Mesodermal cell (in vitro differentiated cells): ENCODE measurements at regions not wholly inside any gene's neighbourhood (a gene's known extent, or its start where the extent isn't known, plus 50 kb on each side); places are given as distances from the start of the nearest gene placed in this dataset.

Source experiments
- H3K27ac ChIP-seq: 2 replicates; pipeline ENCODE4 v1.7.0; 2013; ENCODE audit warnings: mild to moderate bottlenecking, low read depth, low read length, moderate library complexity; ENCODE audit not compliant: severe bottlenecking
- H3K36me3 ChIP-seq: 2 replicates; pipeline ENCODE4 v1.7.1; 2013; ENCODE audit warnings: mild to moderate bottlenecking, low read length, moderate library complexity; ENCODE audit not compliant: control insufficient read depth, insufficient read depth
- H3K4me1 ChIP-seq: one replicate; pipeline ENCODE4 v1.7.1; 2013; ENCODE audit warnings: mild to moderate bottlenecking, low read length; ENCODE audit not compliant: insufficient read depth, control insufficient read depth, poor library complexity, severe bottlenecking
- H3K4me3 ChIP-seq: 2 replicates; pipeline ENCODE4 v1.7.0; 2013; ENCODE audit warnings: low read length, control low read depth, mild to moderate bottlenecking; ENCODE audit not compliant: insufficient read depth, poor library complexity, severe bottlenecking; ENCODE audit errors: extremely low read depth
- H3K9me3 ChIP-seq: 2 replicates; pipeline ENCODE4 v1.7.1; 2013; ENCODE audit warnings: mild to moderate bottlenecking, low read length, moderate library complexity; ENCODE audit not compliant: control insufficient read depth
- WGBS, 2 experiments: methylation state at CpG; one replicate each; pipeline ENCODE4 v1.1.5; 2013; ENCODE audit warnings: missing lambda C conversion rate in 2 of 2; ENCODE audit not compliant: insufficient coverage in 2 of 2; 5-methylcytosine and 5-hydroxymethylcytosine counted together

GRCh38 chr6:105803442-105803841 lies 282.7 kb upstream of the PRDM1 start:
- Histone ChIP-seq H3K4me1 (no peaks in the 10 kb centered on the region), H3K4me3 (no peak overlapping the region), H3K9me3 (peaks cover 9% of the 10 kb centered on the region), H3K36me3 (no peaks in the 10 kb centered on the region), H3K27ac (no peak overlapping the region)
- 100% methylated on average over 1 of the region's 2 CpGs; no CpG with 5 or more reads in 1 of the 2 experiments for WGBS, 2 experiments

- H3K4me1 ChIP-seq, result no peaks in the 10 kb centered on the region
- no peak overlapping the region for H3K4me3 ChIP-seq
- WGBS, 2 experiments, result 93 to 100% methylated on average over 2 of the region's 3 CpGs
- H3K9me3 ChIP-seq, result peaks cover 9% of the 10 kb centered on the region
- no peak overlapping the region for H3K27ac ChIP-seq
- no peaks in the 10 kb centered on the region for H3K36me3 ChIP-seq
These were observed 283.4 kb upstream of the PRDM1 start for GRCh38 chr6:105802703-105803102.

GRCh38 chr6:105800871-105801270 lies 285.3 kb upstream of the PRDM1 start:
- Histone ChIP-seq H3K27ac (no peak overlapping the region), H3K9me3 (peaks cover 9% of the 10 kb centered on the region), H3K4me1 (peaks cover 5% of the 10 kb centered on the region), H3K36me3 (no peaks in the 10 kb centered on the region), H3K4me3 (no peak overlapping the region)
- WGBS, 2 experiments, result no CpG with 5 or more reads among the region's 2 CpGs

GRCh38 chr6:105800398-105800797 lies 285.7 kb upstream of the PRDM1 start:
- WGBS, 2 experiments, result no CpG with 5 or more reads among the region's 2 CpGs
- Histone ChIP-seq H3K4me1 (peaks cover 10% of the 10 kb centered on the region), H3K9me3 (peaks cover 6% of the 10 kb centered on the region), H3K4me3 (no peak overlapping the region), H3K27ac (no peak overlapping the region), H3K36me3 (no peaks in the 10 kb centered on the region)

GRCh38 chr6:105799056-105799455 lies 287.1 kb upstream of the PRDM1 start:
- H3K4me1 ChIP-seq, result peaks cover 18% of the 10 kb centered on the region
- H3K4me3 ChIP-seq, result no peak overlapping the region
- 88 to 100% methylated on average over 1 to 2 of the region's 2 CpGs for WGBS, 2 experiments
- no peaks in the 10 kb centered on the region for H3K9me3 ChIP-seq
- no peaks in the 10 kb centered on the region for H3K36me3 ChIP-seq
- no peak overlapping the region for H3K27ac ChIP-seq

GRCh38 chr6:105797983-105798453 lies 288.1 kb upstream of the PRDM1 start:
- H3K27ac ChIP-seq, result no peak overlapping the region
- no peaks in the 10 kb centered on the region for H3K9me3 ChIP-seq
- no peaks in the 10 kb centered on the region for H3K36me3 ChIP-seq
- WGBS, 2 experiments, result 95 to 100% methylated on average over 1 to 3 of the region's 4 CpGs
- no peak overlapping the region for H3K4me3 ChIP-seq
- peaks cover 21% of the 10 kb centered on the region for H3K4me1 ChIP-seq

GRCh38 chr6:105797286-105797979 lies 288.7 kb upstream of the PRDM1 start:
- Histone ChIP-seq H3K9me3 (no peaks in the 10 kb centered on the region), H3K36me3 (no peaks in the 10 kb centered on the region), H3K4me1 (peaks cover 24% of the 10 kb centered on the region), H3K4me3 (no peak overlapping the region), H3K27ac (no peak overlapping the region)
- WGBS, 2 experiments, result 95 to 100% methylated on average over 3 of the region's 4 CpGs

- Histone ChIP-seq H3K36me3 (no peaks in the 10 kb centered on the region), H3K9me3 (no peaks in the 10 kb centered on the region), H3K4me3 (no peak overlapping the region), H3K27ac (peak overlapping the region; percentile 43), H3K4me1 (peaks cover 24% of the 10 kb centered on the region)
- WGBS, 2 experiments, result 76 to 81% methylated on average over 6 to 7 of the region's 9 CpGs
These were observed 290.1 kb upstream of the PRDM1 start for GRCh38 chr6:105795913-105796517.

- Histone ChIP-seq H3K4me3 (no peak overlapping the region), H3K36me3 (no peaks in the 10 kb centered on the region), H3K9me3 (no peaks in the 10 kb centered on the region), H3K27ac (no peak overlapping the region), H3K4me1 (peaks cover 24% of the 10 kb centered on the region)
These were observed 290.8 kb upstream of the PRDM1 start for GRCh38 chr6:105795366-105795765.

GRCh38 chr6:105794870-105795269 lies 291.3 kb upstream of the PRDM1 start:
- 80 to 93% methylated on average over 1 to 3 of the region's 5 CpGs for WGBS, 2 experiments
- Histone ChIP-seq H3K9me3 (no peaks in the 10 kb centered on the region), H3K36me3 (no peaks in the 10 kb centered on the region), H3K4me3 (no peak overlapping the region), H3K4me1 (peaks cover 24% of the 10 kb centered on the region), H3K27ac (no peak overlapping the region)

GRCh38 chr6:105794239-105794638 lies 291.9 kb upstream of the PRDM1 start:
- Histone ChIP-seq H3K27ac (no peak overlapping the region), H3K9me3 (no peaks in the 10 kb centered on the region), H3K4me3 (no peak overlapping the region), H3K4me1 (peaks cover 24% of the 10 kb centered on the region), H3K36me3 (no peaks in the 10 kb centered on the region)
- 43 to 67% methylated on average over 3 of the region's 5 CpGs for WGBS, 2 experiments
